A549 (cell line): ENCODE measurements at regions not wholly inside any gene's neighbourhood (a gene's known extent, or its start where the extent isn't known, plus 50 kb on each side); places are given as distances from the start of the nearest gene placed in this dataset.

ENCODE experiments used
- ATAC-seq, 2 experiments: fragments of 200-7000 bp in 1 of 2; fragments of >200 bp in 1 of 2; cut with Nextera tagmentation in 1 of 2; cut with Tn5 transposase in 1 of 2; 3 replicates each; pipeline versions ENCODE4 v1.8.0 to v1.9.1; 2018 to 2020; ENCODE audit warnings: mild to moderate bottlenecking in 1 of 2, moderate library complexity in 1 of 2
- CTCF ChIA-PET: fragments of 300-600 bp; sonication (Branson Sonifier 250); formaldehyde crosslinking; extraction: SDS; loops from one replicate; lab custom pipeline; 2021; ENCODE audit warnings: antibody characterized with exemption, inconsistent platforms; lab: Yijun Ruan, JAX
- POLR2A ChIA-PET: fragments of 350-600 bp; formaldehyde crosslinking; extraction: SDS; loops from one replicate; lab custom pipeline; 2021; ENCODE audit warnings: antibody characterized with exemption, inconsistent platforms; lab: Yijun Ruan, JAX
- DNase-seq, 2 experiments: peaks; one replicate each; pipeline versions ENCODE4 v3.0.0 to v3.0.0-alpha.2; 2011 to 2016; ENCODE audit warnings: low read depth in 1 of 2, low spot score in 1 of 2
- FAIRE-seq: peaks from 2 replicates; lab custom pipeline; 2011; peaks lifted over from hg19 to GRCh38; lab: Jason Lieb, UNC
- H3K27ac ChIP-seq, 2 experiments: fragments of >200 bp; sonication (Bioruptor Twin); formaldehyde crosslinking; 3 replicates each; pipeline ENCODE4 v1.5.1; 2016 to 2017
- H3K4me1 ChIP-seq: fragments of >200 bp; sonication (Bioruptor Twin); formaldehyde crosslinking; 3 replicates; pipeline ENCODE4 v1.6.1; 2016
- H3K4me2 ChIP-seq: fragments of >200 bp; sonication (Bioruptor Twin); formaldehyde crosslinking; 3 replicates; pipeline ENCODE4 v1.6.1; 2016
- H3K4me3 ChIP-seq: fragments of >200 bp; sonication (Bioruptor Twin); formaldehyde crosslinking; 3 replicates; pipeline ENCODE4 v1.5.1; 2016
- H3K9me3 ChIP-seq: fragments of >200 bp; sonication (Bioruptor Twin); formaldehyde crosslinking; 3 replicates; pipeline ENCODE4 v1.6.1; 2016
- BHLHE40 ChIP-seq: IDR thresholded peaks from 2 replicates; pipeline ENCODE4 v1.6.1; 2012; ENCODE audit warnings: low read depth, low read length, inconsistent platforms
- CBX2 ChIP-seq: fragments of 200-600 bp; sonication (generic); IDR thresholded peaks from 2 replicates; pipeline ENCODE4 v1.6.1; 2016; ENCODE audit warnings: low read depth, mild to moderate bottlenecking, borderline replicate concordance
- CBX8 ChIP-seq: fragments of 200-600 bp; sonication (generic); IDR thresholded peaks from 2 replicates; pipeline ENCODE4 v1.6.1; 2016
- CTCF ChIP-seq: fragments of >200 bp; sonication (Bioruptor Twin); formaldehyde crosslinking; IDR thresholded peaks from 3 replicates; pipeline ENCODE4 v1.5.1; 2016
- E2F6 ChIP-seq: IDR thresholded peaks from 2 replicates; pipeline ENCODE4 v1.6.1; 2012; ENCODE audit warnings: low read depth, borderline replicate concordance
- EHMT2 ChIP-seq: fragments of 200-600 bp; sonication (generic); IDR thresholded peaks from 2 replicates; pipeline ENCODE4 v1.6.1; 2016; ENCODE audit warnings: antibody characterized with exemption, low read depth, mild to moderate bottlenecking, moderate library complexity
- ESRRA ChIP-seq: fragments of 150-350 bp; IDR thresholded peaks from 2 replicates; pipeline ENCODE4 v1.6.1; 2014; ENCODE audit warnings: mild to moderate bottlenecking, low read length, borderline replicate concordance
- GATA3 ChIP-seq: IDR thresholded peaks from 2 replicates; pipeline ENCODE4 v1.6.1; 2012; ENCODE audit warnings: borderline replicate concordance
- HOXB13 ChIP-seq: fragments of 250-450 bp; sonication (Bioruptor Pico); IDR thresholded peaks from 2 replicates; pipeline ENCODE4 v1.5.0; 2020; ENCODE audit warnings: low read depth, mild to moderate bottlenecking, moderate library complexity
- KDM1A ChIP-seq: fragments of 200-600 bp; sonication (generic); IDR thresholded peaks from 2 replicates; pipeline ENCODE4 v1.6.1; 2016; ENCODE audit warnings: low read depth, mild to moderate bottlenecking
- KDM5A ChIP-seq: fragments of 200-600 bp; sonication (generic); IDR thresholded peaks from 2 replicates; pipeline ENCODE4 v1.6.1; 2016; ENCODE audit warnings: antibody characterized with exemption, mild to moderate bottlenecking
- MAFK ChIP-seq: fragments of 450-650 bp; IDR thresholded peaks from 2 replicates; pipeline ENCODE4 v1.6.1; 2014; ENCODE audit not compliant: partially characterized antibody
- MAZ ChIP-seq: fragments of 150-350 bp; IDR thresholded peaks from 2 replicates; pipeline ENCODE4 v1.6.1; 2014; ENCODE audit warnings: antibody characterized with exemption, low read depth, low read length, borderline replicate concordance
- NFE2L2 ChIP-seq: fragments of 150-350 bp; conservative IDR thresholded peaks from 2 replicates; pipeline ENCODE4 v1.6.1; 2014; ENCODE audit warnings: low read length
- NR3C1 ChIP-seq: fragments of >200 bp; sonication (Bioruptor Twin); formaldehyde crosslinking; IDR thresholded peaks from 3 replicates; pipeline ENCODE4 v1.6.1; 2017
- PHF8 ChIP-seq: fragments of 200-600 bp; sonication (generic); IDR thresholded peaks from 2 replicates; pipeline ENCODE4 v1.6.1; 2016; ENCODE audit warnings: low read depth, mild to moderate bottlenecking, antibody characterized with exemption, moderate library complexity, borderline replicate concordance
- POLR2AphosphoS2 ChIP-seq: conservative IDR thresholded peaks from 2 replicates; pipeline ENCODE4 v1.6.1; 2012; ENCODE audit warnings: low read length, improper control_type of control experiment, inconsistent platforms
- RCOR1 ChIP-seq: fragments of 150-350 bp; IDR thresholded peaks from 2 replicates; pipeline ENCODE4 v1.6.1; 2014; ENCODE audit warnings: antibody characterized with exemption, low read length, low read depth
- REST ChIP-seq: fragments of 200-600 bp; sonication (generic); IDR thresholded peaks from 2 replicates; pipeline ENCODE4 v1.6.1; 2016; ENCODE audit warnings: antibody characterized with exemption, mild to moderate bottlenecking, moderate library complexity
- RFX5 ChIP-seq: fragments of 450-650 bp; IDR thresholded peaks from 2 replicates; pipeline ENCODE4 v1.7.1; 2014; ENCODE audit warnings: antibody characterized with exemption, mild to moderate bottlenecking, moderate library complexity
- RNF2 ChIP-seq: fragments of 200-600 bp; sonication (generic); IDR thresholded peaks from 2 replicates; pipeline ENCODE4 v1.6.1; 2016; ENCODE audit warnings: low read depth, mild to moderate bottlenecking, antibody characterized with exemption, moderate library complexity, borderline replicate concordance
- SMC3 ChIP-seq: fragments of >200 bp; sonication (Bioruptor Twin); formaldehyde crosslinking; IDR thresholded peaks from 3 replicates; pipeline ENCODE4 v1.6.1; 2018; ENCODE audit warnings: inconsistent platforms
- TP53 ChIP-seq: fragments of 250-450 bp; sonication (Bioruptor Pico); IDR thresholded peaks from 2 replicates; pipeline ENCODE4 v1.5.0; 2021; ENCODE audit warnings: mild to moderate bottlenecking, moderate library complexity
- ZFP36 ChIP-seq: fragments of 450-650 bp; IDR thresholded peaks from 2 replicates; pipeline ENCODE4 v1.6.1; 2014; ENCODE audit warnings: borderline replicate concordance; ENCODE audit not compliant: partially characterized antibody
- ZNF302 ChIP-seq: fragments of 250-450 bp; sonication (Bioruptor Pico); IDR thresholded peaks from 2 replicates; pipeline ENCODE4 v1.9.0; 2021; ENCODE audit warnings: inconsistent platforms, mild to moderate bottlenecking, moderate library complexity
- ZSCAN20 ChIP-seq: fragments of 250-450 bp; sonication (Bioruptor Pico); IDR thresholded peaks from 2 replicates; pipeline ENCODE4 v1.8.0; 2022; ENCODE audit warnings: mild to moderate bottlenecking, moderate library complexity
- WGBS: methylation state at CpG from one replicate; pipeline ENCODE4 v1.1.6; 2017; ENCODE audit errors: missing lambda C conversion rate; 5-methylcytosine and 5-hydroxymethylcytosine counted together
- TF ChIP-seq, protein P1 (sequence below): IDR thresholded peaks from 2 replicates; pipeline ENCODE4 v1.6.1; 2012

- WGBS: 72% methylated on average over 4 of the region's 4 CpGs
- FAIRE-seq (no peak), ATAC-seq (no peak), DNase-seq (no peak)
- ChIA-PET CTCF (interaction anchor here (0.6 kb wide), 1 partner anchor 11 kb away, joined by 3 read pairs; no protein-coding TSS in a partner anchor), POLR2A (no interaction called here)
- H3K4me3 ChIP-seq: no peak overlapping the region
- peaks cover 55% of the 10 kb centered on the region for H3K4me1 ChIP-seq
- TF ChIP-seq EHMT2 (no peak), CBX8 (no peak), HOXB13 (CRISPR knock-in tag) (no peak), ESRRA (no peak), POLR2AphosphoS2 (no peak), MAZ (no peak), KDM5A (no peak), RNF2 (no peak), ZFP36 (no peak), TP53 (CRISPR knock-in tag) (no peak), ZSCAN20 (CRISPR knock-in tag) (no peak), CBX2 (no peak), BHLHE40 (no peak), NFE2L2 (no peak), E2F6 (no peak), RFX5 (no peak), MAFK (no peak), SMC3 (no peak), NR3C1 (no peak)
- TF ChIP-seq, protein P1, sequence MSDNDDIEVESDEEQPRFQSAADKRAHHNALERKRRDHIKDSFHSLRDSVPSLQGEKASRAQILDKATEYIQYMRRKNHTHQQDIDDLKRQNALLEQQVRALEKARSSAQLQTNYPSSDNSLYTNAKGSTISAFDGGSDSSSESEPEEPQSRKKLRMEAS: no peak
- no peak overlapping the region for H3K27ac ChIP-seq
- peak overlapping the region; percentile 57 for H3K4me2 ChIP-seq
- H3K9me3 ChIP-seq: no peaks in the 10 kb centered on the region
Measured at GRCh38 chr1:39115271-39116110, 89.0 kb upstream of the MACF1 start.

DNA sequence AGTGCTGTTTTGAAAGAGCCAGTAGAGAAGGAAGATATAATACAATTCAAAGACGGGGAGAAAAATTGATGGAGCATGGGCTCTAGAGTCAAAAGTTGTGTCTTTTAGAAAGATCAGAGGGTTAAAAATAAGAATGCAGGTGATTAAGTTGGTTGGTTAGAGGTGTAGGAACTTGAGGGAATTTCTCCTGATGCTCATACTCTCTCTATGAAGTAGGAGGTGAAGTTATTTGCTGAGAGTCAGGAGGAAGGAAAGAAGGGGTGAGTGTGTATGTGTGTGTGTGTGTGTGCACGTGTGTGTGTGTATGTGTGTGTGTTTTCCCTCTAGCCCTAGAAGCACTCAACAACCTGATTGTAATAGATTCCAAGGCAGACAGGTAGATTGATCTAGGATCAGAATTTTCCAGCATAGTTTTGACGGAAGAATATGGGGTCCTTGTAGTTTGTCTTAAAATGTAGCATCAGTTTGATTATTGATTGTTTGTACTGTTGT lies 88.3 kb upstream of the MACF1 start:
- peaks cover 49% of the 10 kb centered on the region for H3K4me1 ChIP-seq
- POLR2A ChIA-PET: no interaction called here
- FAIRE-seq: no peak

More for the DNA sequence above, 88.3 kb upstream of the MACF1 start:
- Histone ChIP-seq H3K4me3 (no peak overlapping the region), H3K4me2 (peak overlapping the region; percentile 57), H3K9me3 (no peaks in the 10 kb centered on the region), H3K27ac (no peak overlapping the region)
- 47% methylated on average over 3 of the region's 3 CpGs for WGBS
- CTCF ChIA-PET: interaction anchor here (0.6 to 2.2 kb wide), 3 partner anchors 11 to 142 kb away, joined by 3 to 8 read pairs (median 8); no protein-coding TSS in a partner anchor
- no peak for DNase-seq
- TF ChIP-seq NFE2L2 (no peak), SMC3 (no peak), GATA3 (no peak), E2F6 (no peak), BHLHE40 (no peak), ZFP36 (no peak), TP53 (CRISPR knock-in tag) (no peak), RCOR1 (no peak), CBX2 (no peak), ZSCAN20 (CRISPR knock-in tag) (no peak), PHF8 (no peak), CTCF (no peak), REST (no peak), KDM1A (no peak), ZNF302 (CRISPR knock-in tag) (no peak), NR3C1 (no peak)
- TF ChIP-seq, all 56 proteins: peak for 0
- no peak for ATAC-seq
